OCI-LY1 (cell line): ENCODE measurements at regions not wholly inside any gene's neighbourhood (a gene's known extent, or its start where the extent isn't known, plus 50 kb on each side); places are given as distances from the start of the nearest gene placed in this dataset.

Experiments used
- H2AFZ ChIP-seq: fragments of 200-600 bp; sonication (generic), shearing (Covaris generic); 2 replicates; pipeline ENCODE4 v1.6.0; 2014; ENCODE audit warnings: antibody characterized with exemption, mild to moderate bottlenecking, low read length
- H3F3A ChIP-seq: fragments of 200-600 bp; sonication (generic), shearing (Covaris generic); 2 replicates; pipeline ENCODE4 v1.6.0; 2014; ENCODE audit warnings: mild to moderate bottlenecking, antibody characterized with exemption, low read length, moderate library complexity; ENCODE audit not compliant: insufficient read depth
- H3K27ac ChIP-seq: fragments of 200-600 bp; sonication (generic); 2 replicates; pipeline ENCODE4 v1.5.1; 2014; ENCODE audit warnings: low read length, mixed run types, mild to moderate bottlenecking, low read depth; ENCODE audit not compliant: poor library complexity, severe bottlenecking
- H3K27me3 ChIP-seq: fragments of 200-600 bp; sonication (generic); 2 replicates; pipeline ENCODE4 v1.6.0; 2014; ENCODE audit warnings: antibody characterized with exemption, mild to moderate bottlenecking, low read length, moderate library complexity; ENCODE audit not compliant: insufficient read depth
- H3K36me3 ChIP-seq: fragments of 200-600 bp; sonication (generic); 2 replicates; pipeline ENCODE4 v1.6.1; 2014; ENCODE audit warnings: mild to moderate bottlenecking, antibody characterized with exemption, low read length, moderate library complexity, mixed read lengths; ENCODE audit not compliant: insufficient read depth
- H3K4me1 ChIP-seq: fragments of 200-600 bp; sonication (generic); 2 replicates; pipeline ENCODE4 v1.5.1; 2014; ENCODE audit warnings: mild to moderate bottlenecking, low read length, moderate library complexity; ENCODE audit not compliant: insufficient read depth, severe bottlenecking
- H3K4me2 ChIP-seq: fragments of 200-600 bp; sonication (generic), shearing (Covaris generic); 2 replicates; pipeline ENCODE4 v1.6.1; 2014; ENCODE audit warnings: low read length
- H3K4me3 ChIP-seq: fragments of 200-600 bp; sonication (generic); 2 replicates; pipeline ENCODE4 v1.5.1; 2014; ENCODE audit warnings: low read length, low read depth, mild to moderate bottlenecking, mixed read lengths; ENCODE audit not compliant: poor library complexity, severe bottlenecking
- H3K79me2 ChIP-seq: fragments of 200-600 bp; shearing (Covaris generic); 2 replicates; pipeline ENCODE4 v1.6.1; 2016; ENCODE audit warnings: mixed run types, low read length, mixed read lengths; ENCODE audit not compliant: insufficient read depth
- H3K9ac ChIP-seq: fragments of 200-600 bp; sonication (generic), shearing (Covaris generic); 2 replicates; pipeline ENCODE4 v1.6.1; 2014; ENCODE audit warnings: mild to moderate bottlenecking, low read length, mixed read lengths
- H3K9me2 ChIP-seq: fragments of 200-600 bp; sonication (generic), shearing (Covaris generic); 2 replicates; pipeline ENCODE4 v1.6.1; 2014; ENCODE audit warnings: low read depth, mild to moderate bottlenecking, low read length, mixed read lengths
- H3K9me3 ChIP-seq: fragments of 200-600 bp; shearing (Covaris generic); 2 replicates; pipeline ENCODE4 v1.6.1; 2014; ENCODE audit warnings: low read length, mixed read lengths
- H4K20me1 ChIP-seq: fragments of 200-600 bp; sonication (generic), shearing (Covaris generic); 2 replicates; pipeline ENCODE4 v1.6.0; 2016; ENCODE audit warnings: mild to moderate bottlenecking, low read length; ENCODE audit not compliant: insufficient read depth
- EZH2 ChIP-seq: fragments of 200-600 bp; sonication (generic), shearing (Covaris generic); IDR thresholded peaks from 2 replicates; pipeline ENCODE4 v1.8.0; 2017; ENCODE audit warnings: borderline replicate concordance, mixed run types, mild to moderate bottlenecking, antibody characterized with exemption, low read length, moderate library complexity, mixed read lengths
- TF ChIP-seq, protein P1 (sequence below): fragments of 200-600 bp; sonication (generic), shearing (Covaris generic); IDR thresholded peaks from 2 replicates; pipeline ENCODE4 v1.5.1; 2017; ENCODE audit warnings: mild to moderate bottlenecking, antibody characterized with exemption, low read length, moderate library complexity, mixed read lengths

DNA sequence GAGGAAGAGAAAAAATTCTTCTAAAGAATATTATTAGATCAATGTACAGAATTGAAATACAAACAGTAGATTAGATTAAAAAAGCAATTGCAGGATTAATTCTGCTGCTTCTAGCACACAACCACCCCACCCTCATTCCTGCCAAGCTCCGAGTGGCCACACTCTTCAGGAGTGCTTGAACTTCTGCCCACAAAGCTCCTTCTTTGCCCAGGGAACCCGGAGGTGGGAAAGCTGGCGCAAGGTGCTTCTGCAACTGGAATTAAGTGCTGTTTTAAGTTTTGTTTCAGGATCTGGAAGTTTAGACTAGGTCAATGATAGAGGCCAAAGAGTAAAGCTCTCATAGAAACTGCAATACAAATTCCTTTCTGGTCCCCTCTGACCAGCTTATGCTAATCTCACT is 94.1 kb upstream of the BMP4 start:
- H3K4me2 ChIP-seq: no peak overlapping the region
- TF ChIP-seq EZH2: no peak
- TF ChIP-seq, protein P1, sequence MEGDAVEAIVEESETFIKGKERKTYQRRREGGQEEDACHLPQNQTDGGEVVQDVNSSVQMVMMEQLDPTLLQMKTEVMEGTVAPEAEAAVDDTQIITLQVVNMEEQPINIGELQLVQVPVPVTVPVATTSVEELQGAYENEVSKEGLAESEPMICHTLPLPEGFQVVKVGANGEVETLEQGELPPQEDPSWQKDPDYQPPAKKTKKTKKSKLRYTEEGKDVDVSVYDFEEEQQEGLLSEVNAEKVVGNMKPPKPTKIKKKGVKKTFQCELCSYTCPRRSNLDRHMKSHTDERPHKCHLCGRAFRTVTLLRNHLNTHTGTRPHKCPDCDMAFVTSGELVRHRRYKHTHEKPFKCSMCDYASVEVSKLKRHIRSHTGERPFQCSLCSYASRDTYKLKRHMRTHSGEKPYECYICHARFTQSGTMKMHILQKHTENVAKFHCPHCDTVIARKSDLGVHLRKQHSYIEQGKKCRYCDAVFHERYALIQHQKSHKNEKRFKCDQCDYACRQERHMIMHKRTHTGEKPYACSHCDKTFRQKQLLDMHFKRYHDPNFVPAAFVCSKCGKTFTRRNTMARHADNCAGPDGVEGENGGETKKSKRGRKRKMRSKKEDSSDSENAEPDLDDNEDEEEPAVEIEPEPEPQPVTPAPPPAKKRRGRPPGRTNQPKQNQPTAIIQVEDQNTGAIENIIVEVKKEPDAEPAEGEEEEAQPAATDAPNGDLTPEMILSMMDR: no peak
- no peak overlapping the region for H2AFZ ChIP-seq
- no peaks in the 10 kb centered on the region for H3K79me2 ChIP-seq
- H3F3A ChIP-seq: no peaks in the 10 kb centered on the region
- H3K9ac ChIP-seq: no peak overlapping the region
- H4K20me1 ChIP-seq: no peaks in the 10 kb centered on the region
- no peaks in the 10 kb centered on the region for H3K9me3 ChIP-seq
- H3K9me2 ChIP-seq: no peaks in the 10 kb centered on the region
- H3K4me1 ChIP-seq: no peaks in the 10 kb centered on the region
- H3K36me3 ChIP-seq: no peaks in the 10 kb centered on the region
- no peaks in the 10 kb centered on the region for H3K27me3 ChIP-seq
- no peak overlapping the region for H3K4me3 ChIP-seq
- H3K27ac ChIP-seq: no peak overlapping the region

DNA sequence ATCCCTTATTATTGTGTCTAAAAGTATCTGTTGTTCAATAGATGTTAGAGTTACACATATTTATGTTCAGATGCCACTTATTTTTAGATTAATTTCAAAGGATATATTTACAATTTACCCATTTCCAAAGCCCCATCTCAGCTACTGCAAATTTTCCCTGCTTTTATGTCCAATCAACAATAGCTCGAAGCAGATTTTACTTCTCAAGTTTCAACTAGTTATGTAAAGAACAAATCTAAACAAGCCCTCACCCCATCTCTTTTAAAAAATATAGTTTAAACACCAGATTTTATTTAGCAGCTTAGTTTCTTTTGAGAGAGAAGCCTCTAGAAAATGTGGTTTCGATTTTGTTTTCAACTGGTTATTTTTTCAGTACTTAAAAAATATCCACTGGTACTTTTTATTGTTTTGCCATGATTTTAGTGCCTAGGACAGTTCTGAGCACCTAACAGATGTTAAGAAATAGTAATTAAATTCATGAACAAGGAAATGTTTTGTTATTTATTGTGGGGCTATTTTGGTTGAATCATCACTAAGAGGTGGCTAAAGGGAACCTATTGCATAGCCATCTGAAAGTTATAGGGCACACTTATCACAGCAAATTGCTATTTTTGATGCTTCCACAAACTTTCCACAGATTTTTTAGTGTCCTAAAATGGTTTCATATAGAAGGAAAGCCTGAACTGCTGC is 96.2 kb upstream of the BMP4 start:
- no peak overlapping the region for H3K27ac ChIP-seq
- H3K27me3 ChIP-seq: no peaks in the 10 kb centered on the region
- H3K9me2 ChIP-seq: no peaks in the 10 kb centered on the region
- H3K79me2 ChIP-seq: no peaks in the 10 kb centered on the region
- H3K4me3 ChIP-seq: no peak overlapping the region
- H3K36me3 ChIP-seq: no peaks in the 10 kb centered on the region
- no peak overlapping the region for H3K4me2 ChIP-seq
- H2AFZ ChIP-seq: no peak overlapping the region
- no peak for TF ChIP-seq EZH2
- TF ChIP-seq, protein P1: no peak
- no peaks in the 10 kb centered on the region for H3K9me3 ChIP-seq
- no peaks in the 10 kb centered on the region for H3F3A ChIP-seq
- no peaks in the 10 kb centered on the region for H3K4me1 ChIP-seq
- no peaks in the 10 kb centered on the region for H4K20me1 ChIP-seq
- H3K9ac ChIP-seq: no peak overlapping the region

DNA sequence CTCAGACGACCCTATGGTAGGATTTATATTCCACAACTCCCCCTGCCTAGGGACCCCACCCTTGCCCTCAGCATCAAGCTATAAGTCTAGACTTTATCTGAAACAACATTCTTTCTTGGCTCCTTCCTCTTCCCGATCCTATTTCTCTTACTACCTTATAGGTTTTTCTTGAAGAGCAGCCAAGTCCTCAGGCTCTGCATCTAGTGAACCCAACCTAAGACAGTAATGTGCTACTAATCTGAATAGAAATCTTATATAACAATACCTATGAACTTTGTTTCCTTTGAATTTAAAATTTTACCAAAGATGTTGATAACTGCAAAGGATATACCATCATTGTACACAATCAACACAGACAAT is 96.7 kb upstream of the BMP4 start:
- H3K4me3 ChIP-seq: no peak overlapping the region
- no peaks in the 10 kb centered on the region for H3K36me3 ChIP-seq
- H3K9me3 ChIP-seq: no peaks in the 10 kb centered on the region
- no peaks in the 10 kb centered on the region for H3F3A ChIP-seq
- no peak for TF ChIP-seq EZH2
- TF ChIP-seq, protein P1: no peak
- H2AFZ ChIP-seq: no peak overlapping the region
- no peaks in the 10 kb centered on the region for H3K4me1 ChIP-seq
- H3K9ac ChIP-seq: no peak overlapping the region
- H3K27ac ChIP-seq: no peak overlapping the region
- no peaks in the 10 kb centered on the region for H3K9me2 ChIP-seq
- H4K20me1 ChIP-seq: no peaks in the 10 kb centered on the region
- H3K4me2 ChIP-seq: no peak overlapping the region
- H3K27me3 ChIP-seq: no peaks in the 10 kb centered on the region
- no peaks in the 10 kb centered on the region for H3K79me2 ChIP-seq
